22Rv1 (cell line): ENCODE measurements at regions not wholly inside any gene's neighbourhood (a gene's known extent, or its start where the extent isn't known, plus 50 kb on each side); places are given as distances from the start of the nearest gene placed in this dataset.

Experiments
- H3K27ac ChIP-seq: fragments of 450-650 bp; 2 replicates; pipeline ENCODE4 v1.5.1; 2017
- CTCF ChIP-seq: fragments of 450-650 bp; IDR thresholded peaks from 2 replicates; pipeline ENCODE4 v1.5.1; 2017; ENCODE audit warnings: mild to moderate bottlenecking
- ZFX ChIP-seq: fragments of 450-650 bp; IDR thresholded peaks from 2 replicates; pipeline ENCODE4 v1.6.1; 2017; ENCODE audit warnings: antibody characterized with exemption, borderline replicate concordance

GRCh38 chr10:2920168-2920567 is 147.2 kb upstream of the PFKP start:
- TF ChIP-seq ZFX (no peak), CTCF (no peak)
- H3K27ac ChIP-seq = no peak overlapping the region

- TF ChIP-seq ZFX (no peak), CTCF (no peak)
- H3K27ac ChIP-seq = no peak overlapping the region
Observed at GRCh38 chr10:2919016-2919415, 148.3 kb upstream of the PFKP start.

GRCh38 chr10:2918489-2918888 is 148.9 kb upstream of the PFKP start:
- no peak overlapping the region for H3K27ac ChIP-seq
- TF ChIP-seq CTCF (no peak), ZFX (no peak)

GRCh38 chr10:2917926-2918325 is 149.4 kb upstream of the PFKP start:
- TF ChIP-seq CTCF (no peak), ZFX (no peak)
- H3K27ac ChIP-seq = no peak overlapping the region

- TF ChIP-seq ZFX (no peak), CTCF (no peak)
- no peak overlapping the region for H3K27ac ChIP-seq
Observed at GRCh38 chr10:2915412-2915811, 151.9 kb upstream of the PFKP start.

GRCh38 chr10:2914741-2915140 is 152.6 kb upstream of the PFKP start:
- no peak for TF ChIP-seq ZFX
- TF ChIP-seq CTCF = no peak

GRCh38 chr10:2913474-2913873 is 153.9 kb upstream of the PFKP start:
- TF ChIP-seq ZFX (no peak), CTCF (no peak)
- H3K27ac ChIP-seq = no peak overlapping the region

More at GRCh38 chr10:2914741-2915140, 152.6 kb upstream of the PFKP start:
- no peak overlapping the region for H3K27ac ChIP-seq
